NCI-H2107 treated with DMSO at 0.1 percent for 48 hours (cell line): ENCODE measurements at regions not wholly inside any gene's neighbourhood (a gene's known extent, or its start where the extent isn't known, plus 50 kb on each side); places are given as distances from the start of the nearest gene placed in this dataset.
"Not testable (repeated sequence)": the region's sequence is repeated elsewhere in the genome, so short reads cannot be mapped to it uniquely, and the experiment has no call there.

ENCODE experiments used
- DNase-seq: peaks from one replicate; lab custom pipeline; 2025; ENCODE audit not compliant: unreplicated experiment; lab: John Stamatoyannopoulos, UW

GRCh38 chr10:22158426-22158825 lies 59.4 kb downstream of the EBLN1 start:
- no peak for DNase-seq

- DNase-seq: no peak
Observed at GRCh38 chr10:22156750-22157149, 61.1 kb downstream of the EBLN1 start.

- DNase-seq: no peak
Observed at GRCh38 chr10:22152403-22152802, 65.4 kb downstream of the EBLN1 start.

- no peak for DNase-seq
Observed at GRCh38 chr10:22150842-22151241, 67.0 kb downstream of the EBLN1 start.

- DNase-seq: no peak
Observed at GRCh38 chr10:22148961-22149360, 68.9 kb downstream of the EBLN1 start.

- not testable (repeated sequence) for DNase-seq
Observed at GRCh38 chr10:22145873-22146272, 71.9 kb downstream of the EBLN1 start.

GRCh38 chr10:22137542-22137941 lies 80.3 kb downstream of the EBLN1 start:
- no peak for DNase-seq

GRCh38 chr10:22135591-22135990 lies 82.2 kb downstream of the EBLN1 start:
- DNase-seq: no peak

GRCh38 chr10:22133749-22134624 lies 83.8 kb downstream of the EBLN1 start:
- DNase-seq: no peak

- DNase-seq: not testable (repeated sequence)
Observed at GRCh38 chr10:22130824-22131223, 87.0 kb downstream of the EBLN1 start.

- not testable (repeated sequence) for DNase-seq
Observed at GRCh38 chr10:22129612-22130011, 88.2 kb downstream of the EBLN1 start.

GRCh38 chr10:22121181-22121580 lies 96.6 kb downstream of the EBLN1 start:
- DNase-seq: not testable (repeated sequence)

- DNase-seq: not testable (repeated sequence)
Observed at GRCh38 chr10:22120072-22120471, 97.7 kb downstream of the EBLN1 start.

GRCh38 chr10:22119575-22119974 lies 98.2 kb downstream of the EBLN1 start:
- not testable (repeated sequence) for DNase-seq

- DNase-seq: no peak
Observed at GRCh38 chr10:22111705-22112104, 106.1 kb downstream of the EBLN1 start.

- DNase-seq: no peak
Observed at GRCh38 chr10:22111260-22111659, 106.6 kb downstream of the EBLN1 start.

- no peak for DNase-seq
Observed at GRCh38 chr10:22110761-22111160, 107.1 kb downstream of the EBLN1 start.

- no peak for DNase-seq
Observed at GRCh38 chr10:22105270-22105669, 101.7 kb upstream of the DNAJC1 start.

- DNase-seq: no peak
Observed at GRCh38 chr10:22103701-22104470, 100.4 kb upstream of the DNAJC1 start.

GRCh38 chr10:22097696-22098095 lies 94.2 kb upstream of the DNAJC1 start:
- DNase-seq: no peak

- DNase-seq: not testable (repeated sequence)
Observed at GRCh38 chr10:22091260-22091659, 87.7 kb upstream of the DNAJC1 start.

GRCh38 chr10:22087402-22087738 lies 83.8 kb upstream of the DNAJC1 start:
- no peak for DNase-seq
